ENCODE measurements at regions not wholly inside any gene's neighbourhood (a gene's known extent, or its start where the extent isn't known, plus 50 kb on each side); places are given as distances from the start of the nearest gene placed in this dataset.

DNA sequence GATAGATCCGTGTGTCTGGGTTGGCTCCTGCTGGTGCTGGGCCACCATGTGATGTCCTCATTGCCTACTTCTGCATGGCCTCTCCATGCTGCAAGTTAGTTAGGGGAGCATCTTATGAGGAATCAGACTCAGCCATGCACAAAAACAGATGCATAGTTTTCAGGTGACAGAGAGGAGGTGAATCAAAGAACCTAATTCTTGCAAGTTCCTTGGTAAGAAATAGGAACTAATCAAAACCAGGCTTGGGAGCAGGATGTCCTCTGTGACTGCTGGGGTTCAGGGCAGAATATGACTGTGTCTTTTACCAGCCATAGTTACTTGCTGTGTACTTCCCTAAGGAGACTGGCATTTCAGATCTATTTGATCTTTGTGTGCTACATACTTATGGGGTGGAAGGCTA is 61.6 kb downstream of the C9orf152 start:
- no peaks in the 10 kb centered on the region for H3K27me3 ChIP-seq (ENCODE audit: insufficient read depth, low read depth, severe bottlenecking)

GRCh38 chr9:110148384-110148783 is 59.6 kb downstream of the C9orf152 start:
- Histone ChIP-seq H3K36me3 (no peaks in the 10 kb centered on the region), H3K27ac (no peak overlapping the region), H3K9me3 (ENCODE audit: severe bottlenecking) (no peaks in the 10 kb centered on the region), H3K27me3 (ENCODE audit: insufficient read depth, low read depth, severe bottlenecking) (no peaks in the 10 kb centered on the region), H3K4me3 (ENCODE audit: low read depth, low read length) (no peak overlapping the region)
- DNase-seq, result no peak
- TF ChIP-seq, protein P1, sequence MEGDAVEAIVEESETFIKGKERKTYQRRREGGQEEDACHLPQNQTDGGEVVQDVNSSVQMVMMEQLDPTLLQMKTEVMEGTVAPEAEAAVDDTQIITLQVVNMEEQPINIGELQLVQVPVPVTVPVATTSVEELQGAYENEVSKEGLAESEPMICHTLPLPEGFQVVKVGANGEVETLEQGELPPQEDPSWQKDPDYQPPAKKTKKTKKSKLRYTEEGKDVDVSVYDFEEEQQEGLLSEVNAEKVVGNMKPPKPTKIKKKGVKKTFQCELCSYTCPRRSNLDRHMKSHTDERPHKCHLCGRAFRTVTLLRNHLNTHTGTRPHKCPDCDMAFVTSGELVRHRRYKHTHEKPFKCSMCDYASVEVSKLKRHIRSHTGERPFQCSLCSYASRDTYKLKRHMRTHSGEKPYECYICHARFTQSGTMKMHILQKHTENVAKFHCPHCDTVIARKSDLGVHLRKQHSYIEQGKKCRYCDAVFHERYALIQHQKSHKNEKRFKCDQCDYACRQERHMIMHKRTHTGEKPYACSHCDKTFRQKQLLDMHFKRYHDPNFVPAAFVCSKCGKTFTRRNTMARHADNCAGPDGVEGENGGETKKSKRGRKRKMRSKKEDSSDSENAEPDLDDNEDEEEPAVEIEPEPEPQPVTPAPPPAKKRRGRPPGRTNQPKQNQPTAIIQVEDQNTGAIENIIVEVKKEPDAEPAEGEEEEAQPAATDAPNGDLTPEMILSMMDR (IDR thresholded peaks at IDR 0.05; ENCODE audit: low read depth, low read length), result no peak

More for the DNA sequence above, 61.6 kb downstream of the C9orf152 start:
- H3K4me3 ChIP-seq (ENCODE audit: low read depth, low read length), result no peak overlapping the region
- H3K9me3 ChIP-seq (ENCODE audit: severe bottlenecking), result no peaks in the 10 kb centered on the region
- no peak overlapping the region for H3K27ac ChIP-seq
- H3K36me3 ChIP-seq, result no peaks in the 10 kb centered on the region; the same call in 1 of the 2 replicates
- TF ChIP-seq, protein P1 (IDR thresholded peaks at IDR 0.05; ENCODE audit: low read depth, low read length), result no peak
- DNase-seq, result no peak

DNA sequence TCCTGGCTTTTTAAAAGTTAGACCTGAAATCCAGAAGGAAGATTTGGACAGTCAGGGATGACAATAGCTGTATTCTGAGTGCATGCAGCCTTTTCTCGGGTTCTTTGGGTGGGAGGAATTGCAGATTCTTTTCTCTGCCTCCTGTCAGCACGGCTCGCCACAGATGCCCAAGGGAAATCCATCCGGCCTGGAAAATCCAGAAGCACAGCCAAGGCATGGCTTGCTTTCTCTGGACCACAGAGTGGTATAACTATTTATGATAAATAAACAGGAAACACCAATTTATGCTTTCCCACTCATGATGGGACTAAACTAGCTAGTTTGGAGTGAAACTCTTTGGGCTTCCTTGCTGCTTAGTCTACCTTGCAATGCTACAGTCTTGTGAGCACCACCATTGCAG is 59.1 kb downstream of the C9orf152 start:
- no peak for DNase-seq
- no peak overlapping the region for H3K4me3 ChIP-seq (ENCODE audit: low read depth, low read length)
- TF ChIP-seq, protein P1 (IDR thresholded peaks at IDR 0.05; ENCODE audit: low read depth, low read length), result no peak

More for the DNA sequence above, 59.1 kb downstream of the C9orf152 start:
- Histone ChIP-seq H3K9me3 (ENCODE audit: severe bottlenecking) (no peaks in the 10 kb centered on the region), H3K36me3 (no peaks in the 10 kb centered on the region), H3K27ac (no peak overlapping the region), H3K27me3 (ENCODE audit: insufficient read depth, low read depth, severe bottlenecking) (no peaks in the 10 kb centered on the region)
